PC-9 (cell line): ENCODE measurements at regions not wholly inside any gene's neighbourhood (a gene's known extent, or its start where the extent isn't known, plus 50 kb on each side); places are given as distances from the start of the nearest gene placed in this dataset.

Experiments
- CTCF ChIP-seq: fragments of 200-600 bp; sonication (generic); conservative IDR thresholded peaks from 2 replicates; pipeline ENCODE4 v1.6.1; 2017; ENCODE audit warnings: mixed run types, antibody characterized with exemption, mild to moderate bottlenecking, moderate library complexity
- EZH2 ChIP-seq: fragments of 200-600 bp; sonication (generic); IDR thresholded peaks from 2 replicates; pipeline ENCODE4 v1.8.0; 2017; ENCODE audit warnings: antibody characterized with exemption, low read depth

DNA sequence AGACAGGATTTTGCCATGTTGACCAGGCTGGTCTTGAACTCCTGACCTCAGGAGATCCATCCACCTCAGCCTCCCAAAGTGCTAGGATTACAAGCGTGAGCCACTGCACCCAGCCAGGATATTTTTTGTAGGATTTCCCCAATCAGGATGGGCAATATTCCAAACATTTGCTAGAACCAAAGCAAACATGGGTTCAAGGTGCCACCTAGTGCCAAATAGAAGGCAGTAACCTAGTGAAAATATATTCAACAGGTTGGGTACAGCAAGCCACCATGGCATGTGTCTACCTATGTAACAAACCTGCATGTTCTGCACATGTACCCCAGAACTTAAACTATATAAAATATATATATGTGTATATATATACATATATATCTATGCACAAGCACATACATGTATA, 185.9 kb upstream of the CADM2 start:
- TF ChIP-seq CTCF (no peak), EZH2 (no peak)
